H9 (cell line): ENCODE measurements at regions not wholly inside any gene's neighbourhood (a gene's known extent, or its start where the extent isn't known, plus 50 kb on each side); places are given as distances from the start of the nearest gene placed in this dataset.

ENCODE experiments used
- DNase-seq: peaks from one replicate; pipeline ENCODE4 v3.0.0-alpha.2; 2017
- H2AFZ ChIP-seq: one replicate; pipeline ENCODE4 v1.6.1; 2013; ENCODE audit warnings: mild to moderate bottlenecking, low read length, control low read depth, moderate library complexity
- H2AK5ac ChIP-seq: 2 replicates; pipeline ENCODE4 v1.6.1; 2013; ENCODE audit warnings: low read length, control low read depth, mixed read lengths; ENCODE audit not compliant: insufficient read length
- H2BK120ac ChIP-seq: one replicate; pipeline ENCODE4 v1.6.1; 2013; ENCODE audit warnings: low read depth, mild to moderate bottlenecking, low read length, control low read depth, inconsistent platforms; ENCODE audit not compliant: poor library complexity, severe bottlenecking
- H2BK12ac ChIP-seq: 2 replicates; pipeline ENCODE4 v1.6.1; 2013; ENCODE audit warnings: low read length, control low read depth, mixed read lengths, low read depth; ENCODE audit not compliant: insufficient read length
- H2BK15ac ChIP-seq: 2 replicates; pipeline ENCODE4 v1.6.1; 2013; ENCODE audit warnings: low read depth, low read length, control low read depth
- H2BK20ac ChIP-seq: one replicate; pipeline ENCODE4 v1.6.1; 2013; ENCODE audit warnings: low read depth, mild to moderate bottlenecking, low read length, control low read depth, inconsistent platforms; ENCODE audit not compliant: poor library complexity, severe bottlenecking
- H2BK5ac ChIP-seq: 2 replicates; pipeline ENCODE4 v1.6.1; 2013; ENCODE audit warnings: low read length, control low read depth, mixed read lengths; ENCODE audit not compliant: insufficient read length
- H3K14ac ChIP-seq: 2 replicates; pipeline ENCODE4 v1.6.1; 2013; ENCODE audit warnings: low read length, control low read depth; ENCODE audit not compliant: insufficient read depth
- H3K18ac ChIP-seq: 2 replicates; pipeline ENCODE4 v1.6.1; 2013; ENCODE audit warnings: low read depth, mild to moderate bottlenecking, mixed read lengths, low read length, control low read depth; ENCODE audit not compliant: insufficient read length
- H3K23ac ChIP-seq: 2 replicates; pipeline ENCODE4 v1.6.1; 2013; ENCODE audit warnings: low read length, control low read depth, mixed read lengths, low read depth; ENCODE audit not compliant: insufficient read length
- H3K23me2 ChIP-seq: 2 replicates; pipeline ENCODE4 v1.6.1; 2013; ENCODE audit warnings: low read depth, mild to moderate bottlenecking, mixed read lengths, low read length, control low read depth; ENCODE audit not compliant: insufficient read length, poor library complexity, severe bottlenecking
- H3K27ac ChIP-seq: 2 replicates; pipeline ENCODE4 v1.5.1; 2013; ENCODE audit warnings: low read length, control low read depth, mixed read lengths, low read depth; ENCODE audit not compliant: insufficient read length
- H3K27me3 ChIP-seq: 2 replicates; pipeline ENCODE4 v1.6.1; 2013; ENCODE audit warnings: low read length, control low read depth, inconsistent platforms; ENCODE audit not compliant: insufficient read depth
- H3K4ac ChIP-seq: 2 replicates; pipeline ENCODE4 v1.6.1; 2013; ENCODE audit warnings: low read depth, mild to moderate bottlenecking, control low read depth, inconsistent platforms, low read length, moderate library complexity
- H3K4me1 ChIP-seq: 2 replicates; pipeline ENCODE4 v1.6.1; 2013; ENCODE audit warnings: low read length, control low read depth, inconsistent platforms; ENCODE audit not compliant: insufficient read depth
- H3K4me2 ChIP-seq: 2 replicates; pipeline ENCODE4 v1.6.1; 2013; ENCODE audit warnings: low read length, control low read depth, mixed read lengths; ENCODE audit not compliant: insufficient read length, insufficient read depth
- H3K56ac ChIP-seq: 2 replicates; pipeline ENCODE4 v1.6.1; 2013; ENCODE audit warnings: low read depth, mild to moderate bottlenecking, mixed read lengths, low read length, control low read depth; ENCODE audit not compliant: insufficient read length
- H3K79me1 ChIP-seq: 2 replicates; pipeline ENCODE4 v1.6.1; 2013; ENCODE audit warnings: low read depth, mild to moderate bottlenecking, moderate library complexity, low read length, control low read depth, inconsistent platforms; ENCODE audit not compliant: insufficient read depth, poor library complexity, severe bottlenecking
- H3K79me2 ChIP-seq: 2 replicates; pipeline ENCODE4 v1.6.1; 2013; ENCODE audit warnings: low read length, control low read depth, inconsistent platforms; ENCODE audit not compliant: insufficient read depth
- H3K9ac ChIP-seq: 2 replicates; pipeline ENCODE4 v1.6.1; 2013; ENCODE audit warnings: low read length, control low read depth, mixed read lengths; ENCODE audit not compliant: insufficient read length; ENCODE audit errors: extremely low read depth
- H3K9me3 ChIP-seq: one replicate; pipeline ENCODE4 v1.6.1; 2013; ENCODE audit warnings: low read depth, low read length, inconsistent platforms; ENCODE audit not compliant: control insufficient read depth
- H3T11ph ChIP-seq: one replicate; pipeline ENCODE4 v1.6.1; 2013; ENCODE audit warnings: mild to moderate bottlenecking, low read length, control low read depth, inconsistent platforms
- H4K20me1 ChIP-seq: one replicate; pipeline ENCODE4 v1.6.1; 2013; ENCODE audit not compliant: control insufficient read depth, insufficient read length, insufficient read depth
- H4K5ac ChIP-seq: 2 replicates; pipeline ENCODE4 v1.6.1; 2013; ENCODE audit warnings: low read depth, mild to moderate bottlenecking, mixed read lengths, low read length, control low read depth; ENCODE audit not compliant: insufficient read length
- H4K8ac ChIP-seq: replicated peaks from 2 replicates; pipeline ENCODE4 v1.6.1; 2013; ENCODE audit warnings: low read length, control low read depth, mixed read lengths, low read depth; ENCODE audit not compliant: insufficient read length
- H4K91ac ChIP-seq: 2 replicates; pipeline ENCODE4 v1.6.1; 2013; ENCODE audit warnings: low read depth, mild to moderate bottlenecking, moderate library complexity, mixed read lengths, low read length, control low read depth; ENCODE audit not compliant: insufficient read length
- H3K27ac Mint-ChIP-seq, 3 experiments: 2 replicates in 2 of 3; 3 replicates in 1 of 3; pipeline ENCODE4 v1.8.0; 2020 to 2021; ENCODE audit warnings: mixed read lengths in 3 of 3, mild to moderate bottlenecking in 1 of 3, moderate library complexity in 1 of 3
- H3K27me3 Mint-ChIP-seq: 2 replicates; pipeline ENCODE4 v1.8.0; 2021; ENCODE audit warnings: low read depth, mild to moderate bottlenecking, moderate library complexity, mixed read lengths
- H3K36me3 Mint-ChIP-seq, 3 experiments: 2 replicates in 2 of 3; 3 replicates in 1 of 3; pipeline ENCODE4 v1.8.0; 2020 to 2021; ENCODE audit warnings: low read depth in 3 of 3, mixed read lengths in 3 of 3; ENCODE audit not compliant: insufficient read depth in 1 of 3
- H3K4me1 Mint-ChIP-seq, 2 experiments: 2 replicates each; pipeline ENCODE4 v1.8.0; 2020; ENCODE audit warnings: mixed read lengths in 2 of 2
- H3K4me3 Mint-ChIP-seq, 2 experiments: 2 replicates in 1 of 2; 3 replicates in 1 of 2; pipeline ENCODE4 v1.8.0; 2020 to 2021; ENCODE audit warnings: mild to moderate bottlenecking in 2 of 2, mixed read lengths in 2 of 2, moderate library complexity in 1 of 2
- H3K9me3 Mint-ChIP-seq, 2 experiments: 2 replicates in 1 of 2; 3 replicates in 1 of 2; pipeline ENCODE4 v1.8.0; 2020; ENCODE audit warnings: mild to moderate bottlenecking in 2 of 2, mixed read lengths in 2 of 2, moderate library complexity in 1 of 2
- WGBS: extraction: QIAGEN DNeasy Blood & Tissue Kit; methylation state at CpG from one replicate; pipeline ENCODE4 v1.1.7; 2013; ENCODE audit warnings: missing lambda C conversion rate, low lambda C conversion rate, mixed read lengths; ENCODE audit not compliant: insufficient read length; ENCODE audit errors: extremely low coverage; 5-methylcytosine and 5-hydroxymethylcytosine counted together
- TF ChIP-seq, protein P1 (sequence below): fragments of 200-600 bp; sonication (generic); conservative IDR thresholded peaks from 3 replicates; pipeline ENCODE4 v1.8.0; 2021; ENCODE audit warnings: antibody characterized with exemption, mild to moderate bottlenecking

DNA sequence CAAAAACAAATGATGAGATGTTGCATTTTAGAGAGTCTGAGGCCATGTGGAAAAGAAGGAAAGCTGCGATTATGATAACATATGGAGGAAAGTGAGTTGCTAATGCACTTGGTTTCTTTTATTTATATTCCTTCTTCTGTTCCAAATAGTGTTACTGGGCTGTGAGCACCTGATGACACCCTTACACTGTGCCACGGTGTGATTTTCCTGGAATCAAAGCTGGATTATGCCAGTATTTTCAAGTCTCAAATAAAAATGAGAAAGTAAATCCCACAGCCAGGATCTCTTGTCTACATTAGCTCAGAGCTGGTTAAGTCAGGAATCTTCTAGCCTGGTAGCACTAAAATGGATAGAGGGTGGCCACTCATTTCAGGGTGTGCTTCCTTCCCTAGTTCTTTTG is 670.8 kb downstream of the TDRD15 start:
- Histone ChIP-seq H3T11ph (no peak overlapping the region), H4K5ac (no peak overlapping the region), H3K4me1 (no peaks in the 10 kb centered on the region), H3K79me2 (no peaks in the 10 kb centered on the region), H3K4ac (no peak overlapping the region), H2BK15ac (no peak overlapping the region), H3K4me2 (no peak overlapping the region), H3K23ac (no peak overlapping the region), H4K91ac (no peak overlapping the region), H2AFZ (no peak overlapping the region), H3K56ac (no peak overlapping the region), H2BK5ac (no peak overlapping the region), H4K8ac (no peak overlapping the region), H3K23me2 (no peaks in the 10 kb centered on the region), H3K9me3 (no peaks in the 10 kb centered on the region), H4K20me1 (no peaks in the 10 kb centered on the region), H2AK5ac (no peak overlapping the region), H3K9ac (no peak overlapping the region), H3K18ac (no peak overlapping the region), H3K27me3 (no peaks in the 10 kb centered on the region), H3K79me1 (no peaks in the 10 kb centered on the region), H3K14ac (no peak overlapping the region), H2BK20ac (no peak overlapping the region), H2BK12ac (no peak overlapping the region), H2BK120ac (no peak overlapping the region), H3K27ac (no peak overlapping the region)
- Mint-ChIP-seq H3K36me3 (no peaks in the 10 kb centered on the region), H3K9me3 (no peaks in the 10 kb centered on the region), H3K4me3 (no peak overlapping the region), H3K27ac (no peak overlapping the region), H3K27me3 (no peaks in the 10 kb centered on the region), H3K4me1 (no peaks in the 10 kb centered on the region)
- WGBS = no CpG with 5 or more reads among the region's 2 CpGs
- no peak for DNase-seq
- TF ChIP-seq, protein P1, sequence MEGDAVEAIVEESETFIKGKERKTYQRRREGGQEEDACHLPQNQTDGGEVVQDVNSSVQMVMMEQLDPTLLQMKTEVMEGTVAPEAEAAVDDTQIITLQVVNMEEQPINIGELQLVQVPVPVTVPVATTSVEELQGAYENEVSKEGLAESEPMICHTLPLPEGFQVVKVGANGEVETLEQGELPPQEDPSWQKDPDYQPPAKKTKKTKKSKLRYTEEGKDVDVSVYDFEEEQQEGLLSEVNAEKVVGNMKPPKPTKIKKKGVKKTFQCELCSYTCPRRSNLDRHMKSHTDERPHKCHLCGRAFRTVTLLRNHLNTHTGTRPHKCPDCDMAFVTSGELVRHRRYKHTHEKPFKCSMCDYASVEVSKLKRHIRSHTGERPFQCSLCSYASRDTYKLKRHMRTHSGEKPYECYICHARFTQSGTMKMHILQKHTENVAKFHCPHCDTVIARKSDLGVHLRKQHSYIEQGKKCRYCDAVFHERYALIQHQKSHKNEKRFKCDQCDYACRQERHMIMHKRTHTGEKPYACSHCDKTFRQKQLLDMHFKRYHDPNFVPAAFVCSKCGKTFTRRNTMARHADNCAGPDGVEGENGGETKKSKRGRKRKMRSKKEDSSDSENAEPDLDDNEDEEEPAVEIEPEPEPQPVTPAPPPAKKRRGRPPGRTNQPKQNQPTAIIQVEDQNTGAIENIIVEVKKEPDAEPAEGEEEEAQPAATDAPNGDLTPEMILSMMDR = no peak
